ENCODE measurements at regions not wholly inside any gene's neighbourhood (a gene's known extent, or its start where the extent isn't known, plus 50 kb on each side); places are given as distances from the start of the nearest gene placed in this dataset.
"Not testable (repeated sequence)": the region's sequence is repeated elsewhere in the genome, so short reads cannot be mapped to it uniquely, and the experiment has no call there.

GRCh38 chr5:174794931-174795672, 70.7 kb downstream of the MSX2 start:
- H3K27ac ChIP-seq (ENCODE audit: low read depth, low read length), result no peak overlapping the region
- no peak overlapping the region for H3K27ac Mint-ChIP-seq
- H3K27me3 Mint-ChIP-seq, result peaks cover 21 to 38% of the 10 kb centered on the region in 2 donors
- POLR2A ChIA-PET, result no interaction called here
- H3K4me1 ChIP-seq (ENCODE audit: insufficient read depth, low read length), result peaks cover 6% of the 10 kb centered on the region
- no peaks in the 10 kb centered on the region for H3K36me3 Mint-ChIP-seq
- H3K27me3 ChIP-seq (ENCODE audit: insufficient read depth, low read length, poor library complexity, severe bottlenecking), result peaks cover 7% of the 10 kb centered on the region
- peaks cover 0 to 5% (median 2%) of the 10 kb centered on the region in 5 donors for H3K9me3 Mint-ChIP-seq
- no peak overlapping the region for H3K4me3 ChIP-seq (ENCODE audit: low read length)
- DNase-seq, result no peak
- H3K4me1 Mint-ChIP-seq, result peaks cover 0 to 7% (median 0%) of the 10 kb centered on the region in 3 donors
- CTCF ChIA-PET, result no interaction called here
- no peaks in the 10 kb centered on the region for H3K9me3 ChIP-seq (ENCODE audit: low read length)
- no peaks in the 10 kb centered on the region for H3K36me3 ChIP-seq (ENCODE audit: insufficient read depth, low read length)
- no peak overlapping the region for H3K4me3 Mint-ChIP-seq

GRCh38 chr5:174793684-174794328, 69.4 kb downstream of the MSX2 start:
- Histone ChIP-seq H3K9me3 (ENCODE audit: low read length) (no peaks in the 10 kb centered on the region), H3K27ac (ENCODE audit: low read depth, low read length) (no peak overlapping the region), H3K36me3 (ENCODE audit: insufficient read depth, low read length) (no peaks in the 10 kb centered on the region), H3K4me3 (ENCODE audit: low read length) (no peak overlapping the region), H3K27me3 (ENCODE audit: insufficient read depth, low read length, poor library complexity, severe bottlenecking) (peaks cover 7% of the 10 kb centered on the region), H3K4me1 (ENCODE audit: insufficient read depth, low read length) (peaks cover 6% of the 10 kb centered on the region)
- CTCF ChIA-PET, result interaction anchor here (1.5 kb wide), 1 partner anchor 374 kb away, joined by 4 read pairs; no protein-coding TSS in a partner anchor
- H3K27ac Mint-ChIP-seq, result no peak overlapping the region
- DNase-seq, result peak in 2 of 5 donors; percentile 4 to 8
- no peaks in the 10 kb centered on the region for H3K36me3 Mint-ChIP-seq
- POLR2A ChIA-PET, result no interaction called here
- H3K4me3 Mint-ChIP-seq, result no peak overlapping the region
- H3K27me3 Mint-ChIP-seq, result peaks cover 21 to 39% of the 10 kb centered on the region in 2 donors
- H3K9me3 Mint-ChIP-seq, result peaks cover 0 to 2% (median 0%) of the 10 kb centered on the region in 5 donors
- H3K4me1 Mint-ChIP-seq, result peaks cover 0 to 7% (median 0%) of the 10 kb centered on the region in 3 donors

DNA sequence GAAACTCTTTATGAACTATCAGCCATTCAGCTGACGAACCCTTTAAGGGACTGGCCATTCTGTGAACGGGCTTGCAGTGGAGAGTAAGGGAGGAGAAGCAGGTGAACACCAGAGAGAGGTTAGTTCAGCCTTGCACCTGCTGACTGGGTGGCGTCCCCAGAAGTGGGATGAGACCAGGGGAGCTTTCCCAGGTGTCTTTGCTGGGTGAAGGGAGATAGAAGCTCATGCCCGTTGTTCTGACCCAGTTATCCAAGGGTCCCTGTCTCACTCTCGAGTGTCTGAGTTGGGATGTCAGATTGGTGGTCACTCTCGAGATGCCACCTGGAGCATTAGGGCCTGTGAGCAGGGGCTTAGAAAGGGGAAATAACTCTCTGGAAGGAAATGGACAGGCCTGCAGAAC, 68.7 kb downstream of the MSX2 start:
- Histone ChIP-seq H3K9me3 (ENCODE audit: low read length) (no peaks in the 10 kb centered on the region), H3K36me3 (ENCODE audit: insufficient read depth, low read length) (no peaks in the 10 kb centered on the region), H3K27me3 (ENCODE audit: insufficient read depth, low read length, poor library complexity, severe bottlenecking) (peaks cover 7% of the 10 kb centered on the region), H3K4me1 (ENCODE audit: insufficient read depth, low read length) (peaks cover 6% of the 10 kb centered on the region), H3K4me3 (ENCODE audit: low read length) (no peak overlapping the region), H3K27ac (ENCODE audit: low read depth, low read length) (no peak overlapping the region)
- H3K9me3 Mint-ChIP-seq, result peaks cover 0 to 2% (median 0%) of the 10 kb centered on the region in 5 donors
- CTCF ChIA-PET, result interaction anchor here (1.5 kb wide), 1 partner anchor 374 kb away, joined by 4 read pairs; no protein-coding TSS in a partner anchor
- no peak for DNase-seq
- POLR2A ChIA-PET, result no interaction called here
- H3K27ac Mint-ChIP-seq, result no peak overlapping the region
- peaks cover 21 to 41% of the 10 kb centered on the region in 2 donors for H3K27me3 Mint-ChIP-seq
- H3K4me3 Mint-ChIP-seq, result no peak overlapping the region
- H3K4me1 Mint-ChIP-seq, result peaks cover 0 to 7% (median 0%) of the 10 kb centered on the region in 3 donors
- H3K36me3 Mint-ChIP-seq, result no peaks in the 10 kb centered on the region

GRCh38 chr5:174792265-174792664, 67.9 kb downstream of the MSX2 start:
- POLR2A ChIA-PET; H3K4me3 ChIP-seq (ENCODE audit: low read length); H3K27me3 ChIP-seq (ENCODE audit: insufficient read depth, low read length, poor library complexity, severe bottlenecking); H3K27ac Mint-ChIP-seq; H3K36me3 Mint-ChIP-seq; H3K9me3 Mint-ChIP-seq; H3K9me3 ChIP-seq (ENCODE audit: low read length); H3K4me1 Mint-ChIP-seq; H3K4me1 ChIP-seq (ENCODE audit: insufficient read depth, low read length); DNase-seq; H3K4me3 Mint-ChIP-seq; H3K27ac ChIP-seq (ENCODE audit: low read depth, low read length); H3K36me3 ChIP-seq (ENCODE audit: insufficient read depth, low read length): not testable (repeated sequence)
- H3K27me3 Mint-ChIP-seq, result peaks cover 21 to 39% of the 10 kb centered on the region in 2 donors
- CTCF ChIA-PET, result interaction anchor here (1.5 kb wide), 1 partner anchor 373 kb away, joined by 4 read pairs; no protein-coding TSS in a partner anchor

- no peak overlapping the region for H3K27ac Mint-ChIP-seq
- Histone ChIP-seq H3K27me3 (ENCODE audit: insufficient read depth, low read length, poor library complexity, severe bottlenecking) (peaks cover 7% of the 10 kb centered on the region), H3K9me3 (ENCODE audit: low read length) (no peaks in the 10 kb centered on the region), H3K27ac (ENCODE audit: low read depth, low read length) (no peak overlapping the region), H3K4me3 (ENCODE audit: low read length) (no peak overlapping the region), H3K36me3 (ENCODE audit: insufficient read depth, low read length) (no peaks in the 10 kb centered on the region), H3K4me1 (ENCODE audit: insufficient read depth, low read length) (peaks cover 6% of the 10 kb centered on the region)
- no peaks in the 10 kb centered on the region for H3K36me3 Mint-ChIP-seq
- ChIA-PET POLR2A (no interaction called here), CTCF (no interaction called here)
- H3K27me3 Mint-ChIP-seq, result peaks cover 8 to 27% of the 10 kb centered on the region in 2 donors
- H3K4me3 Mint-ChIP-seq, result no peak overlapping the region
- H3K4me1 Mint-ChIP-seq, result peaks cover 0 to 7% (median 0%) of the 10 kb centered on the region in 3 donors
- peaks cover 0 to 3% (median 1%) of the 10 kb centered on the region in 5 donors for H3K9me3 Mint-ChIP-seq
- no peak for DNase-seq
Measured at GRCh38 chr5:174790906-174791305, 66.5 kb downstream of the MSX2 start.

DNA sequence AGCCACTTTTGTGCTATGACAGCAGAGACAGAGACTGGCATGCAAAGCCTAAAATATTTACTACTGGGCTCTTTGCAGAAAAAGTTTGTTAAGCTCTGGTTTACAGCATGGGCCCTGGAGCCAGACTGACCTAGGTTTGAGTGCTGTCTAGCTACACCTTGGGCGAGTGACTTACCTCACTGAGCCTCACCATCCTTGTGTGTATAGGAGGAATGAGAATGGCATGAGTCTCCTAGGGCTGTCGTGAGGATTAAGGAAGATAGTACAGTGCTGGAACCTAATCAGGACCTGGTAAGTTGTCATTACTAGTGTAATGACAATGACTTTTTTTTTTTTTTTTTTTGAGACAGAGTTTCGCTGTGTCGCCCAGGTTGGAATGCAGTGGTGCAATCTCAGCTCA, 65.2 kb downstream of the MSX2 start:
- H3K4me3 ChIP-seq (ENCODE audit: low read length), result no peak overlapping the region
- H3K27ac ChIP-seq (ENCODE audit: low read depth, low read length), result no peak overlapping the region
- H3K4me1 ChIP-seq (ENCODE audit: insufficient read depth, low read length), result peaks cover 6% of the 10 kb centered on the region
- H3K4me1 Mint-ChIP-seq, result peaks cover 0 to 7% (median 0%) of the 10 kb centered on the region in 3 donors
- peaks cover 7% of the 10 kb centered on the region for H3K27me3 ChIP-seq (ENCODE audit: insufficient read depth, low read length, poor library complexity, severe bottlenecking)
- no peaks in the 10 kb centered on the region for H3K36me3 Mint-ChIP-seq
- H3K36me3 ChIP-seq (ENCODE audit: insufficient read depth, low read length), result no peaks in the 10 kb centered on the region
- H3K27ac Mint-ChIP-seq, result peak overlapping the region in 1 of 8 donors; percentile 22
- H3K9me3 Mint-ChIP-seq, result peaks cover 1 to 7% (median 6%) of the 10 kb centered on the region in 5 donors
- CTCF ChIA-PET, result no interaction called here
- POLR2A ChIA-PET, result no interaction called here
- DNase-seq, result no peak
- no peaks in the 10 kb centered on the region for H3K9me3 ChIP-seq (ENCODE audit: low read length)
- peaks cover 7 to 22% of the 10 kb centered on the region in 2 donors for H3K27me3 Mint-ChIP-seq
- no peak overlapping the region for H3K4me3 Mint-ChIP-seq

GRCh38 chr5:174785120-174785680, 60.8 kb downstream of the MSX2 start:
- no peak overlapping the region for H3K4me3 Mint-ChIP-seq
- H3K4me1 Mint-ChIP-seq, result no peaks in the 10 kb centered on the region
- Histone ChIP-seq H3K4me3 (ENCODE audit: low read length) (no peak overlapping the region), H3K27ac (ENCODE audit: low read depth, low read length) (no peak overlapping the region), H3K36me3 (ENCODE audit: insufficient read depth, low read length) (no peaks in the 10 kb centered on the region), H3K9me3 (ENCODE audit: low read length) (no peaks in the 10 kb centered on the region), H3K4me1 (ENCODE audit: insufficient read depth, low read length) (no peaks in the 10 kb centered on the region), H3K27me3 (ENCODE audit: insufficient read depth, low read length, poor library complexity, severe bottlenecking) (no peaks in the 10 kb centered on the region)
- H3K27ac Mint-ChIP-seq, result peak overlapping the region in 1 of 8 donors; percentile 12
- no peaks in the 10 kb centered on the region for H3K36me3 Mint-ChIP-seq
- peaks cover 1 to 15% (median 3%) of the 10 kb centered on the region in 5 donors for H3K9me3 Mint-ChIP-seq
- no peak for DNase-seq
- POLR2A ChIA-PET, result no interaction called here
- peaks cover 3% of the 10 kb centered on the region in 2 donors for H3K27me3 Mint-ChIP-seq
- CTCF ChIA-PET, result no interaction called here
